G401.6 (cell line): ENCODE measurements at regions not wholly inside any gene's neighbourhood (a gene's known extent, or its start where the extent isn't known, plus 50 kb on each side); places are given as distances from the start of the nearest gene placed in this dataset.

Source experiments
- FAIRE-seq: peaks from 2 replicates; lab custom pipeline; 2012; peaks lifted over from hg19 to GRCh38; lab: Jason Lieb, UNC

GRCh38 chr19:31501427-31502195, 152.4 kb upstream of the TSHZ3 start:
- FAIRE-seq = no peak

GRCh38 chr19:31502536-31503170, 153.4 kb upstream of the TSHZ3 start:
- FAIRE-seq = no peak

GRCh38 chr19:31503211-31503610, 154.0 kb upstream of the TSHZ3 start:
- no peak for FAIRE-seq

GRCh38 chr19:31504221-31504620, 155.0 kb upstream of the TSHZ3 start:
- no peak for FAIRE-seq

GRCh38 chr19:31505596-31505910, 156.3 kb upstream of the TSHZ3 start:
- FAIRE-seq = no peak

GRCh38 chr19:31506102-31506501, 156.9 kb upstream of the TSHZ3 start:
- no peak for FAIRE-seq

- FAIRE-seq = no peak
Observed at GRCh38 chr19:31510635-31511034, 161.4 kb upstream of the TSHZ3 start.

- no peak for FAIRE-seq
Observed at GRCh38 chr19:31511098-31511497, 161.9 kb upstream of the TSHZ3 start.

GRCh38 chr19:31511696-31512095, 162.5 kb upstream of the TSHZ3 start:
- FAIRE-seq = no peak

GRCh38 chr19:31512181-31512970, 163.1 kb upstream of the TSHZ3 start:
- FAIRE-seq = no peak

- FAIRE-seq = no peak
Observed at GRCh38 chr19:31513841-31514240, 164.6 kb upstream of the TSHZ3 start.

- FAIRE-seq = no peak
Observed at GRCh38 chr19:31515931-31516330, 166.7 kb upstream of the TSHZ3 start.

GRCh38 chr19:31516756-31517155, 167.5 kb upstream of the TSHZ3 start:
- no peak for FAIRE-seq

- FAIRE-seq = no peak
Observed at GRCh38 chr19:31517224-31518180, 168.3 kb upstream of the TSHZ3 start.

- FAIRE-seq = no peak
Observed at GRCh38 chr19:31518216-31519020, 169.2 kb upstream of the TSHZ3 start.

- FAIRE-seq = no peak
Observed at GRCh38 chr19:31519256-31519655, 170.0 kb upstream of the TSHZ3 start.

GRCh38 chr19:31519908-31520307, 170.7 kb upstream of the TSHZ3 start:
- FAIRE-seq = no peak

- no peak for FAIRE-seq
Observed at GRCh38 chr19:31520633-31521032, 171.4 kb upstream of the TSHZ3 start.

GRCh38 chr19:31525610-31526147, 176.4 kb upstream of the TSHZ3 start:
- FAIRE-seq = peak; percentile 44

GRCh38 chr19:31527443-31527842, 178.2 kb upstream of the TSHZ3 start:
- no peak for FAIRE-seq

- FAIRE-seq = no peak
Observed at GRCh38 chr19:31528261-31528660, 179.0 kb upstream of the TSHZ3 start.
